HG02943 (cell line): ENCODE measurements at regions not wholly inside any gene's neighbourhood (a gene's known extent, or its start where the extent isn't known, plus 50 kb on each side); places are given as distances from the start of the nearest gene placed in this dataset.

Experiments used
- ATAC-seq: cut with Tn5 transposase; IDR thresholded peaks from one replicate; pipeline ENCODE4 v1.9.1; 2021; ENCODE audit warnings: mild to moderate bottlenecking, low read depth, moderate library complexity; ENCODE audit not compliant: unreplicated experiment

DNA sequence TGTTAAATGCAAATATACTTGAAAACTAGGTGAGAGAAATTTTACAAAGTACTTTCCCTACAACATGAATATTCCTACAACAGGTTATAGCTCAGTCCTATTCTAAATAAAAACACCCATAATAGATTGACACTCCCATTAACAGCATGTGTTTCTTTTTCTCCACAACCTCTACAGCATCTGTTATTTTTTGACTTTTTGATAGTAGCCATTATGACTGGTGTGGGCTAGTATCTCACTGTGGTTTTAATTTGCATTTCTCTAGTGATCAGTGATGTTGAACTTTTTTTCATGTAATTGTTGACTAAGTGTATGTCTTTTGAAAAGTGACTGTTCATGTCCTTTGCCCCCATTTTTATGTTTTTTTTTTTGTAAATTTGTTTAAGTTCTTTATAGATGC is 1506.1 kb upstream of the CDH9 start:
- ATAC-seq = no peak

DNA sequence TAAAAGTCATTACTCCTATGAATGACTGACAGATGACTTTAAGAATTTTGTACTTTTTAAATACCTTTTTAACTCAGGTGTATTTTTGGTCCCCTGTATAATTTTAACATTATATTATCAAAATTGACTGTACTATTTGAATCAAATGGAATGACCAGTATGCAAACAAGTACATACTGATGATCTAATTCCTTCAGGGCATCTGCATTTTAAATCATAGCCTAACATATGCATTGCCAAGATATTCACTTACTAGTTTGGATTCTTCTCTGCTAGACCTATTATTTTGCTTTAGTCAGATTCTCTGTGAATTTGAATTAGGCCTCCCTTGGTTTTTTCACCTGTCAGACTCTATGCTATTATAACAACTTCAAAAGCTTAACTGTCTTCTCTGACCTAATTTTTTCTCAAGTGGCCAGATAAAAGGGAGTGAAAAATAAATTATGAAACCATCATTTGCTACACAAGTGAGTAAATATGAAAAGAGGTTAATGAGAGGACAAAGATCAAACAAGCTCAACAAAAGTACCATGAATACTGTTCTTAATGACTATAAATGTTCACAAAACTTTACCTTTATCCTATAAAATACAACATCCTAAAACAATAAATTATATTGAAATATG is 1505.2 kb upstream of the CDH9 start:
- no peak for ATAC-seq

DNA sequence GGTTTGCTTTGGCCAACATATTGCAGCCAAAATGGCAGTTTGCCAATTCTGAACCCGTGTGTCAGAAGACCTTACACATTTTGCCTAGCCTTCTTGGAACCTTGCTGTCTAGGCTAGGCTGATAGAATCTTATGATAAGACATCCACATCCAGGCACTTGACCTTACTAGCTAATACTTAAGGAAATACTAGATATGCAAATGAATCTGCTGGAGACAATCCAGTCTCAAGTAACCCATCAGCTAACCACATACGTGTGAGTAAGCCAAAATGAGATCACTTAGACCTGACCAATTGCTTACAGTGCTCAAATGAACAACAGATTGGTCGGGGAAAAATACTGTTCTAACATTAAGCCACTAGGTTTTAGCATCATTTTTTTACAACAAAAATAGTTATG is 1504.6 kb upstream of the CDH9 start:
- no peak for ATAC-seq

DNA sequence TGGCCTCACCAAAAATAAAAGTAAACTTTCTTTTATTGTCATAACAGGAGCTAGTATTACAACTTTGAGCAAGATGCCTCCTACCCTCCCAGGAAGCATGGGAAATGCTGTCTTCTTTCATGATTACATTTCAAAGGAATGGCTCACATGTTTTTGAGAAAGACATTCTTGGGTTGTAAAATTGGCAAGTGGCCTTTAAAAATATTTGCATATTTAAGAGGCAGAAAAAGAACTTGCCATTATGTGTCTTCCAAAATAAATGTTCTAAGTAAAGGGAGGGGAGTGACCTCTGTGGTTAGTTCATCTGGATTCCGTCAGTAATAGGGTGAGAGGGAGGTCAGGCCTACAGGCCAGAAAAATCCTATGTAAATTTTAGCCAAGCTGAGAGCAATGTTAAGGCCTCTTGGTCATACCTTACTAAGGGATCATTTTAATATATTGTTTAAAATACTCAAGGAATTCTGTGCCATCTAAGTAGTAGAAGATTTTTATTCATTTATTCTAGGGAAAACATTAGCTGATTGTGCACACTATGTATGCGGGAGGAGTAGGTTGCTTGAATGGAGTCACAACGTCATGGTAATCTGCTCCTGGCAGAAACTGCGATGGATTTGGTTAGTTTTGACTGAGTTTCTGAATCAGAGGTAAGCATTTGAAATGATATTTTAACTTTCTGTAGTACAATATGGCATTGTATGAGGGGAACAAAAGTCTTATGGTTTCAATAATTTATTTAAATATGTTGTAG is 1485.7 kb upstream of the CDH9 start:
- ATAC-seq = no peak

DNA sequence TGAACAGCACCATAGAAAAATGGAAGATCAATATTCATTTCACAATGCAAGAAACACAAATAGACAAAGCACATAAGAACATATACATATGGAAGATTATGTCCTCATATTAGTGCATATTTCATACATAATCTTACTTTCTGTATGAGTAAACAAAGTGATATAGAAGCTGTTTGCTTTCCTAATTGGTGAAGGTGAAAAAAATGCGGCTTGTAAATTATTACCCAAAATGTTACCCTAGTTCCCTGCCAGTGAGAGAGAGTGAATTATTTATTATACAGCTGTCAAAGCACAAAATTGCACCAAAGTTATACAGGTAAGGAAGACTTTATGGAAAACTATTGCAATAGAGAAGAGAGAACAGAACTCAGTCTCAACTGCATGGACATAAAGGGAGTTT is 1485.0 kb upstream of the CDH9 start:
- ATAC-seq = no peak

DNA sequence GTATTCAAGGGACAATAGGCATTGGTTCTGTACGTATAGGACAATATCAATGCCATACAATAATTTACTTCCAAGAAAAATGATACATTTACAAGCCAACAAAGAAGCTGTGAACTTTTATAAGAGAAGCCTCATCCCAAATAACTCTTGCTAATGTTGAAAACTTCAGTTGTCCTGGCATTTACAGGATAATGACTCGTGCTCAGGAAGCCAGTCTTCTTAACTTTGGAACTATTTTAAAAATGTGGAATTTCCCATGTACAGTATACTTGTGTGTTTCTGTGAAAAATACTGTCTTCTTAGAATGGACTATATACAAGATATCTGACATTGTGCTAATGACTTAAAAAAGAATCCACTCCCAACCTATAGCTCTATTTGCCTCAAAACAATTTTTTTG is 1479.3 kb upstream of the CDH9 start:
- no peak for ATAC-seq

DNA sequence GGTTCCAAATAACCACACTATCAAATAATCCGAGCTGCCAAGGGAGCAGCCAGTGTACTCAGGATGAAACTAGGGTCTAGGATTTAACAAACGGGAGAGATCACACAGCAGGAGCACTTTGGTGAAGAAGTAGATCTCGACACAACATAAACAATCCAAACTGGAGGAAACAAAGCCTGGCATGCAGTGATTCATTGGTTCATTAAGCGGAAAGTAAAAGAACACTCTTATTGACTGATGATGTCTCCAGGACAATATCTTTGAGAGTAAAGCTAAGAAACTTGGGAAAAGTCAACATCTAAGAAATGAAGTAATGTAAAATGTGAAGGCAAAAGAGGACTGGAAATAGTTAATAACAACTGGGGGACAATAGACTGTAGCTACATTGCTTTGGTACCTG is 1478.3 kb upstream of the CDH9 start:
- ATAC-seq = no peak

DNA sequence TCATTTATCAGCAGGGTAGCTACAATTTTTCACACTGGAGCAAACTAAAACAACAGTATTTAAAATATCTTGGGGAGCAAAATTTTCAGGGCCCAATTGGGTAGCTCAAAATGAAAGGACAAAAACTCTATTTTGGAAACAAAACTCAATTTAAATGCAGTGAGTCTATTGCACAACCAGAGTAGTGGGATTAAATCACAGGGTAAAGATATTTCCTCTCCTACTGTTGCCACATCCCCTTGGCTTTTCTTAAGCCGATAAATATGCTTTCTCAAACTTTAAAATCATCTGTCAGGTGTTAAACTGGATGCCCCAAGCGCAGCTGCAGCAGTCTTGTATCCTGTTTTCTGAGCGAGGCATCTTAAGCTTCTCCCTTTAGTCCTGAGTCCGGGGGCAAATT is 1474.3 kb upstream of the CDH9 start:
- no peak for ATAC-seq

DNA sequence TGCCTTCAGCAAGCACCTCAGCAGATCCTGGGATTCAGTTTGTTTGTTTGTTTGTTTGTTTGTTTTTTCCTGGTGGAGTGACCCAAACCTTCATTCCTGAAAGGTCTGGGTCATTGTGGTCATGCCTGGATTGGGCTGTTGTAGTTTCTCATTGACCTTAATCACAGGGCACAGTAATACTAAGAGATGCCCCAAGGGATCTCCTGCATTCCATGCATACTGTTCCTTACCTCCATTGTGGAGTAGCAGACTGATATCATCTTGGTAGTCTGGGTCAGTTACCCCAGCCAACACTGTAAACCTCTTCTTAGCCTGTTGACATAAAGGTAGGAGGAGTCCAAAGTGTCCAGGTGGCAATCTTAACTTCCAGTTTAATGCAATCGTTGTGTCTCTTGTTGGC is 1466.7 kb upstream of the CDH9 start:
- no peak for ATAC-seq

DNA sequence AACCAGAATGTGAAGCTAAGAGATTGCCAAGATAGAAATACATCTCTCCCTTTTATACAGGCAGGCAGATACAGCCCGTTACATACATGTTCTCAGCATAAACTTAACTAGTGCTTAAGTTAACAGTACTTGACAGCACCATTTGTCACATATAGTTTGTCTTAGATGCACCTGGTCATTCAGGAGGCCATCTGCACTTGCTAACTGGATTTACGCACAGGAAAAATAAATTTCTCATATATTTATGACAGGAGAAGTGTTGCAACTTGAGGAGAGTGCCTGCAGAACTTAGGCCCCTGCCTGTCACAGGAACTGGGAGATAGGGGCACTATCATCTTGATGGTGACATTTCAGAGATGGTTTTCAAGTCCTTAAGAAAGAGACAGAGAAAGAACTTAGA is 1462.1 kb upstream of the CDH9 start:
- ATAC-seq = no peak

DNA sequence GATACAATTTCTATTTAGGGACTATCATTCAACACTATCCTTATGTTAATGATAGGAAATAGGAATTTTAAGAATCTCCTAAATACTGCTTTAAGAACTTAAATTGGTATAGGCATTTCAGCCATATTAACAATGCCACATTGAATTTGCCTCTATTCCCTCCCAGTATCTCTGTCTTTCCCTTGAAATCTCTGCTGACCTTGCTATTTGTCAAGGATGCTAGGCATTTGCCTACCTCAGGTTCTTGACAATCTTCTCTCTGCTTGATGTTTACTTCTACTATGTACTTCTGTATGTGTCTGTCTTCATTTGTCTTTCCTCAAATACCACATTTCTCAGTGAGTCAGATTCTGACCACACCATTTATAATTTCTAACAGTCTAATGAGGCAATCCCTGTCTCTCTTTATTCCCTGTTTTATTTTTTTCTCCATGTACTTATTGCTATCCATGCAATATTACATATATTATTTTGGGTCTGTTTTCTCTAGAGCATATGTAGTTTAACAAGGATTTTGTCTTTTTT is 1461.4 kb upstream of the CDH9 start:
- ATAC-seq = no peak

DNA sequence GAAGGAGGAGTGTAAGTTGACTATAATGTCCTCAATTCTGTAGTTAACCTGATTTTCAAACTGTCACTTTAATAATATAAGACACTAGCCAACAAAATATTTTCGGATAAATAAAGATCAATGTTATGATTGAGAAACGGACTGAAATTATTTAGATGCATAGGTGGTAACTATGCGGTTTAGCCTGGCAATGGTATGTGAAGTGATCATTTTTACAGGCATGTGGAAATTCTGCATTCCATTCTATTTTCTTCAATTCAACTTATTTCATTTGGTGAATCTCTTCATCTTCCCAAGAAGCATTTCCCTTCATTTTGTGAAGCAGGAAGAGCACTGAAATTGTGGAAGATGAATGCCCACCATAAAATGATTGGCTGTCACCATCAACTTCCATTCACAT is 1457.5 kb upstream of the CDH9 start:
- ATAC-seq = no peak

DNA sequence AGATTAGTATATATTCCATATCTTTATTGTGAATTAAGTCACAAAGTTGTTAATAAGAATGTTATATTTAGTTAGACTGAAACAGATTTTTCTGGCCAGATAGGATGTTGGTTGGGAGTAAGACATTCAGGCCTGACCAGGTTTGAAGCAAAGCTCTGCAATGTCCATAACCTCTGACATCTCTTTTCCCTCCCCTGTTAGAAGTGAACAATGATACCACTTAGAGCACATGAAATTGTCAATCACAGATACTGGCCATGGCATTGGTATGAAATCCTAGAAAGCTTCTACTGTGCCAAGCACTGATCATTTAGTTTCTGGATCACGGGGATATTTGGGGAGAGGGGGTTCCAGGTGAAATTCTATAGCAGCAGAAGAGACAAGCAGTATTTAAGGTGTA is 1455.1 kb upstream of the CDH9 start:
- ATAC-seq = no peak

DNA sequence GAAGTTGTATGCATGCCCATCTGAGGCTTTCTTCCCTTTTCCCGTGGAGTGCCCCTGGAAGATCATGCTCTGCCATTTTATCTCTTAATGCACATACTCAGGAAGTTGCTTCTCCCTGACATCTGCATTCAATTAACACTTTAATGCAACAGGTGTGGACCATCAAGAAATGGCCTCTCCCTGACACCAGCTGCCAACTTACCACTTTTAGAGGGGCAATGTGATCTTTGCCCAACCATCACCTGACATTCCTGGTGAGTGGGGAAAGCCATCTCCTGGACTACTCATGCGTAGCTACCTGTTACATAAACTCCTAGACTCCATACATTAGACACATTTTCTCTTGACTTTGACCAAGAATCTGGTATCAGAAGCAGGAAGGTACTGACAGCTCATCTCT is 1450.4 kb upstream of the CDH9 start:
- no peak for ATAC-seq

DNA sequence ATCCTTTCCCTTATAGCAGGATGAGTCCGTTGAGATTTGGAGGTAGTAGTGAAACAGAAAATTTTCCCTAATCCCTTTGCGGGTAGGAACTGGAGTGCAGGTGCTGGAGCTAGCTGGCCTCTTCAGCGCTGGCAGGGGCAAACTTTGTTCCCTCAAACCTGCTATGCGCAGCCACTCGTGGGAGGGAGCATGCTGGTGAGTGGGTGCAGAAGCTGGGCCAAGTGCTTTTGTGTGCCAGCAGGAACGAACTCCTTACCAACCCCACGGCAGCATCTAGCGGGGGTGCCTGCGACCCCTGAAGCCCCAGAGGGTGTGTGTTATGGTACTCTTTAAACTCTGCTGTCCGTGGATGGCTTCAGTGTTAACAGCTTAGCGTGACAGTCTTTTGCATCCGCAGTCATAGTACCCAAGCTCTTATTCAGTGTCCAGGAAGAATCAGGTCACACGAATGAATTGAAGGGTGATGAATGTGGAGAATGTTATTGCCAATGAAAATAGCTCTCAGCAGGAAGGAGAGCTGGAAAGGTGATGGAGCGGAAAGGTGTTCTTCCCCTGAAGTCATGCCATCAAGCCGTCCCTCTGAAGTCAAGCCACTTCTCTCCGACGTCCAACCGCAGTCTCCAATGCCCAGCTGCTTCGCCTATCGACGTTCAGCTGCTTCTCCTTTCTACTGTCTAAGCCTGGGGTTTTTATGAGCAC is 1445.1 kb upstream of the CDH9 start:
- ATAC-seq = no peak

DNA sequence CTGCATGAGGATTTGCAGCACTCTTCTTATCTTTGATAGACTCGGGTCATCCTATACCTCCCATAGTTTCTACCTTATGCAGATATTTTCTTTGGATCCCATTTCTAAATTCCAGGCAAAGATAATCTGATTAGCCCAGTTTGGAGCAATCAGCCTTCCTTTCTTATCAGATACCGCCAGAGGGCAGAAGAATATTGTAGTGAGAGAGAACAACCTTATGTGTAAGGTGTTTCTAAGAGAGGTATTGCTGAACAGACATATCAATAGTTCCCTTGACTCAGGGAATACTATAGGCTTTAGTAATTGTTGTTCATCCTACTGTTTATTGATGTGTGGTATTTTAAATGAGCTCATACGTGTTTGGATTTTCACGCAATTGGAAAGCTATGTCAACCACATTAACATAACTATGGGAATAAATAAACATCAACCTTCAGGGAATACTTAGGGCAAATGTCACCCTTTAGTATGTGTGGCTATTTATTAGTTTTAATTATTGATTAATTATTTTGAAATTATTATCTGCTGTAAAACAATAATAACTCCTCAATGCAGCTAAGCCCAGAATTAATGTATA is 1435.2 kb upstream of the CDH9 start:
- ATAC-seq = no peak

DNA sequence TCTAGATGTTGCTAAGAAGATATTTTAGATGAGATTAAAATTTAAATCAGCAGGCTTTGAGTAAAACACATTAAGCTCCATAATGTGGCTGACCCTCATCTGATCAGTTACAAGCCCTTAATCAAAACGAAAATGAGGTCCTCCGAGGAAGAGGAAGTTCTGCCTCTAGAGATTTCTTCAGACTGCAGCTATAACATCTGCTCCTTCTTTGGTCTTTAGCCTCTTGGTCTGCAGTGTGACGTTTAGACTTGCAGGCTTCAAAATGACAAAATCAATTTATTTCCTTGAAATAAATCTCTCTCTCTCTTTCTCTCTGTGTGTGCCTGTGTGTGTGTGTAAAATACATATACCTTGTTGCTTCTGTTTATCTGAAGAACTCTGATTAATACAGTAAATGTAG is 1429.8 kb upstream of the CDH9 start:
- ATAC-seq = no peak

DNA sequence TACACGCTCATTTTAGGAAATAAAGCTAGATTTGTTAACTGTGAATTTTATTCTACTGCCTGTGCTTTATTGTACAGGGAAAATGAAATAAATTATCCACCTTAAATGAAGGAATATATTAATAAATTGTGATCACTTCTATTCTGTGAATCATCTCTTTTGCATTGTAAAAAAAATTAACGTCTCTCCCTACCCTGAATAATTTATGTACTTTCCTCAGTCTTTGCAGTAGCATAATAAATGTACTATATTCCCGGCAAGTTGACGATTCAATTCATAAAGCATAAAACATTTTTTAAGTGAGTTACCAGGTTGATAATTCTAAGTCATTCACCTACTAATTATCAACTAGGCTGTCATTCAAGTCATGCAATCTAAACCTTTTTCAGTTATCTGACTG is 1425.3 kb upstream of the CDH9 start:
- ATAC-seq = no peak

DNA sequence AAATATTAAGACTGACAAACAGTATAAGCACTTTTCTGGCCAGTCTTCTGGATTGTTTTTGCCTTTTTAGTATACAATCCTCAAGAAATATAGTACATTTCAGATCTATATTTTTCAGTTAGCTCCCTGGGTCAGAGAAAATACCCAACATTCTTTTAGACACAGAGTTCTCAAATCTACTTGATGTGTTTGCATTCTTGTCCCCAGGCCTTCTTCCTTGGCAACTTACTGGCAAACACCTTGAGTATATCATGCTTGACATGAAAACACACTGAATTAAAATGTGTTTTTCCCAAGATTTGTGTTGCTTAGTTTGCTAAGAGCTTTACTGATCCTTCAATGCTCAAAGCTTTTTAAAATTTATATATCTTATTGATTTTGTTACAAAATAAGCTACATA is 1413.1 kb upstream of the CDH9 start:
- ATAC-seq = no peak

DNA sequence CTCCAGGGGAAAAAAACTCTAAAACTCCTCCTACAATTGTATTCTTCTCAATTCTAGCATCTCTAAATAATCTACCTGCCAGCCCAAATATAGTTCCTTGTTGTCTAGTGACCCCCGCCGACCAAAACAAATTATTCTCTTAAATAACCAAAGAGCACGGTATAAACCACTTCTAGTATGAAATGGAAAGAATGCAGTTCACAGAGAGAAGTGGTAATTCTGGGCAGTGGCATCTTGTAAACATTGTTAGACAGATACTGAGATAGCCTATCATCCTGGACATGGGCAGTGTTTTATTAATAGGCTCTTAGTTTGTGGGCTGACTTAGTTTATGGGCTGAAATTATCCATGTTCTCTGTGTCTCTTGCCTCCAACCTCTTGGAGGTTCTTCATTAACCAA is 1412.6 kb upstream of the CDH9 start:
- no peak for ATAC-seq

DNA sequence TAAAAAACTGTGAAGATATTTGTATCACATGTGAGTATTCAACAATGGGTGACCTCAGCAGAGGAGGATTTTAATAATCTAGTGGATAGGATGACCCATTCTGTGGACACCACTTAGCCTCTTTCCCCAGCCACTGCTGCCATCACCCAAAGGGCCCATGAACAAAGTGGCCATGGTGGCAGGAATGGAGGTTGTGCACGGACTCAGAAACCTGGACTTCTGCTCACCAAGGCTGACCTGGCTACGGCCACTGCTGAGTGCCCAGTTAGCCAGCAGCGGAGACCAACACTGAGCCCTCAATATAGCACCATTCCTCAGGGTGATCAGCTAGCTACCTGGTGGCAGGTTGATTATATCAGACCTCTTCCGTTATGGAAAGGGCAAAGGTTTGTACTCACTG is 1410.4 kb upstream of the CDH9 start:
- ATAC-seq = no peak
